Activated CD8-positive, alpha-beta memory T cell treated with anti-CD3 and anti-CD28 coated beads, Interleukin-2, amount 50 U/mL, for 1 hour (primary cell): ENCODE measurements at regions not wholly inside any gene's neighbourhood (a gene's known extent, or its start where the extent isn't known, plus 50 kb on each side); places are given as distances from the start of the nearest gene placed in this dataset.
"Not testable (repeated sequence)": the region's sequence is repeated elsewhere in the genome, so short reads cannot be mapped to it uniquely, and the experiment has no call there.

Source experiments
- DNase-seq: peaks from one replicate; pipeline ENCODE4 v3.0.0-alpha.2; 2020; ENCODE audit errors: extremely low read depth

GRCh38 chr4:138892483-138893407 lies 122.8 kb upstream of the NOCT start:
- DNase-seq, result no peak

GRCh38 chr4:138891631-138892031 lies 124.0 kb upstream of the NOCT start:
- DNase-seq, result no peak

GRCh38 chr4:138890891-138891570 lies 124.5 kb upstream of the NOCT start:
- no peak for DNase-seq

- no peak for DNase-seq
These were observed 126.4 kb upstream of the NOCT start for GRCh38 chr4:138889216-138889615.

GRCh38 chr4:138887741-138888140 lies 127.8 kb upstream of the NOCT start:
- DNase-seq, result no peak

GRCh38 chr4:138887341-138887740 lies 128.2 kb upstream of the NOCT start:
- no peak for DNase-seq

- no peak for DNase-seq
These were observed 135.8 kb upstream of the NOCT start for GRCh38 chr4:138879757-138880156.

- no peak for DNase-seq
These were observed 139.5 kb upstream of the NOCT start for GRCh38 chr4:138875891-138876608.

GRCh38 chr4:138871555-138871875 lies 144.1 kb upstream of the NOCT start:
- no peak for DNase-seq

- peak; percentile 1 for DNase-seq
These were observed 144.6 kb upstream of the NOCT start for GRCh38 chr4:138870737-138871554.

- no peak for DNase-seq
These were observed 145.9 kb upstream of the NOCT start for GRCh38 chr4:138869631-138870030.

GRCh38 chr4:138869165-138869564 lies 146.4 kb upstream of the NOCT start:
- no peak for DNase-seq

- no peak for DNase-seq
These were observed 147.0 kb upstream of the NOCT start for GRCh38 chr4:138868562-138868961.

- DNase-seq, result no peak
These were observed 148.2 kb upstream of the NOCT start for GRCh38 chr4:138867404-138867803.

GRCh38 chr4:138866314-138866713 lies 149.3 kb upstream of the NOCT start:
- DNase-seq, result no peak

- no peak for DNase-seq
These were observed 149.8 kb upstream of the NOCT start for GRCh38 chr4:138865765-138866164.

GRCh38 chr4:138864961-138865720 lies 150.4 kb upstream of the NOCT start:
- DNase-seq, result no peak

GRCh38 chr4:138863160-138863559 lies 152.4 kb upstream of the NOCT start:
- no peak for DNase-seq

GRCh38 chr4:138861135-138861534 lies 154.4 kb upstream of the NOCT start:
- no peak for DNase-seq

- DNase-seq, result not testable (repeated sequence)
These were observed 155.2 kb upstream of the NOCT start for GRCh38 chr4:138860357-138860756.

- no peak for DNase-seq
These were observed 156.3 kb upstream of the NOCT start for GRCh38 chr4:138859254-138859653.
